ENCODE measurements at regions not wholly inside any gene's neighbourhood (a gene's known extent, or its start where the extent isn't known, plus 50 kb on each side); places are given as distances from the start of the nearest gene placed in this dataset.
"Not testable (repeated sequence)": the region's sequence is repeated elsewhere in the genome, so short reads cannot be mapped to it uniquely, and the experiment has no call there.

GRCh38 chr2:235200216-235200615 is 248.4 kb downstream of the SH3BP4 start:
- in situ Hi-C loops (cut with MboI; ENCODE audit: low pct_unique_long_range_greater_than_20kb, low sequenced_read_pairs): no loop called here
- no peak for DNase-seq

DNA sequence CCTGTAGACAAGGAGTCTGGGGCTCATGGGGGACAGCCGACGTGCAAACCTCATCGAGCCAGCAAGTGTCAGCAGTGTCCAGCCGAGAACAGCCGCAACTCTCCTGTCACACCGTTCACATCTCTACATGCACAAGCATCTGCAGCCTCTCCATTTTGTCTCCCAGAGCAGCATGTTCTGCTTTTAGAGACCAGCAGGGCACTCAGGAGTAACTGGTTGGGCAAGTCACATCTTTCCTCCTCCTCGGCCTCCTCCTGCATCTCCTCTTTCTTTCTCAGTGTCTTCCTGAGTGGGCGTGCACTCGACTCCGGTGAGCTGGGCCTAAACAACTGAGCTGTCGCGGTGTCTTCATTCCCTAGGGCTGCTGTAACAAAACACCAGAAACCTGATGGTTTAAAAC is 249.9 kb downstream of the SH3BP4 start:
- in situ Hi-C loops (cut with MboI; ENCODE audit: low pct_unique_long_range_greater_than_20kb, low sequenced_read_pairs): no loop called here
- DNase-seq: no peak

DNA sequence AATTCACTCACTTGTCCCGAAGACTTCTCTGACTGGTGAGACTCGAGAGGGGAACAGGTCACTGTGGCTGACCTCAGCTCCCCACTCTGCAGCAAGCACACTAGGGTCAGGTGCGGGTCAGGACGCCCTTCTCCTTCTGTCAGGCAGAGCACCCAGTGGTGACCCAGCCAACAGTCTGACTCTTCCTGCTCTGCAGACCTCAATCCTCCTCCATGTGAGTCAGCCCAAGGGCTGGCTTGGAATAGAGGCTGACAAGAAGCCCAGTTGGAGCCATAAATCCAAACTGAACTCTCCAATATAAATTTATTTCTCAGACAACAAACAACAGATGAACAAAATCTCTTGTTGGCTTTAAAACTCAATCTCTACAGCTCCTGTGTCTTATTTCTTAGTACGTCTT is 253.1 kb downstream of the SH3BP4 start:
- in situ Hi-C loops (cut with MboI; ENCODE audit: low pct_unique_long_range_greater_than_20kb, low sequenced_read_pairs): no loop called here
- no peak for DNase-seq

DNA sequence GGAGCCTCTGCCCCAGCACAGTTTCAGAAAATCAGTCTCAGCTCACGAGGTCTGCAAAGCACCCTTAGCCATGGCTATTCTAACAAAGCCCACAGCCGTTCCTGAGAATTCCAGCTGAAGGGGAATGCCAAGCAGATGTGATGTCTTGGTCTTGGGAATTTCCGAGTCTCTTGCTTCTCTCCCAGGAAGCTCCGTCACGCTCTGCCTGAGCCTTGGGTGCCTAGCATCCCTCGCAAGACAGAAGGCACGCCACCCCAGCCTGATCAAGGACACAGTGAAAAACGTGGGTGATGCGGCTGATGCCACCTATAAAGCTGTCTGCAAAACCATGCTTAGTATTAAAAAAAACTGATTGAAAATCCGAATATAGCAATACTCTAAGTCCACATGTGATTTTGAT is 254.6 kb downstream of the SH3BP4 start:
- in situ Hi-C loops (cut with MboI; ENCODE audit: low pct_unique_long_range_greater_than_20kb, low sequenced_read_pairs): no loop called here
- DNase-seq: no peak

DNA sequence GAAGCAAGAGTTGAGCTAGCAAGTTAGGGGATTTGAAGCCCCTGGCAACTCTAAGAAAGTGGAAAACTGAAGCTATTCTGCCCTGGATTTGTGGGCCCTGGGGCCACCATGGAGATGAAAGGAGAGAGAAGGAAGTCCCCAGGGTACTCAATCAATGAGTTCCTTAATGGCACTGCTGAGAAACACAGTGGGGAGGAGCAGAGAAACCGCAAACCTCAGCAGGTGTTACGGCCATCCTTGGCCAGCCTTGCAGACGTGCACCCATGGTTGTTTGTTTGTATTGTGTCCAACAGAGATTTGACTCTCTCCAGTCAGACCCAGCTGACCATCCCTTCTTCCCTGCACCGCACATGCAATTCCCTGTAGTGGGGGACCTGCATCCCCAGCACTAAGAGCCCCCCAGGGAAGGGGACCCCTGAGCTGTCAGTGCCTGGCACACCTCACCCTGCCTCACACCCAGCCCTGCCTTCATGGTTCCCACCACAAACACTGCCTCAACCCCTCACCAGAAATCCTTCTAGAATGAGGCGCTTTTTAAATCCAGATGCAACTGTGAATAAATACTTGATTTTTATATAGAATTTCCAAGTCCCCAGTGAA is 255.3 kb downstream of the SH3BP4 start:
- in situ Hi-C loops (cut with MboI; ENCODE audit: low pct_unique_long_range_greater_than_20kb, low sequenced_read_pairs): no loop called here

DNA sequence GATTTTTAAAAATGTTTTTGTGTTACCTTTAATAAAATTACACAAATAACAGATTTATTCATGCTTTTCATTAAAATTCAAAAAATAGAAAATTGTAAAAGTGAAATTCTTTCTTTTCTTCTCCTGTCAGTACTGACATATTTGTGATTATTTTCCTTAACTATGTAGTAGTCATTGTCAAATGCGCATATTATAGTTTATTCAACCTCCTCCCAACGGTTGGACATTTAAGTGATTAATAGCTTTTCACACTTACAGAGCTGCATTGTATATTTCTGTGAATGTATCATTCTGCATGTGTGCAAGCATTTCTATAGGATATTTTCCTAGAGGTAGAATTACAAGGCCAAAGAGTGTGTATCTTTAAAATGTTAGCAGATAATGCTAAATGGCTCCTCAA is 259.2 kb downstream of the SH3BP4 start:
- in situ Hi-C loops (cut with MboI; ENCODE audit: low pct_unique_long_range_greater_than_20kb, low sequenced_read_pairs): no loop called here
- DNase-seq: no peak

More for the DNA sequence above, 255.3 kb downstream of the SH3BP4 start:
- DNase-seq: no peak

DNA sequence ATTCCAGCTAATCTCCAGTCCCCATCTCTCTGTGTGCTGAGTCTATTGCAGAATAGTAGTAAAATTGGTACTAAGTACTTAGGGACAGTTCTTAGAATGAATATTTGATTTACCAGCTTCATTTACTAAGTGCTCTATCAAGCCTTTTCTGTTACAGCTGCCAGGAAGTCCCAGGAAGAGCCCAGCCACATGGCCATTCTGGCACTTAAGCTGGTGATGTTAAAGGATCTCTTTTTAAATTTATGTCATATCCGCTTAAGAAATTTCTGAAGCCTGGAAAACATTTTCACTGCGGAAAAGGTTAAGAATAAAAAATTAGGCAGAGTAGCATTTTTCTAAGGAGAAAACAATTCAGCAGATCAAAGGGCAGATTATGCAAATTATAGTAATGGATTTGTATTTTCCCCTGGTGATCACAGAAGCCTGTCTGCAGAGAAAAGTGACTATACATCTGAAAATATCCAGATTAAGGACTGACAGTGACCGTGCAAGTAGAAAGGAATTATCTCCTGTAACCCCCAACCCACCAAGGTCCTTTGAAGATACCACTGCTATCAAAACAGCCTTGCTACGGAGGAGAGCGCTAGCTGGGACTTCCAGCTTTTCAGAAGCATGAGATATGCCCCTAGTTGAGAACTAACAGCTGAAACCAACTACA is 260.8 kb downstream of the SH3BP4 start:
- no peak for DNase-seq

DNA sequence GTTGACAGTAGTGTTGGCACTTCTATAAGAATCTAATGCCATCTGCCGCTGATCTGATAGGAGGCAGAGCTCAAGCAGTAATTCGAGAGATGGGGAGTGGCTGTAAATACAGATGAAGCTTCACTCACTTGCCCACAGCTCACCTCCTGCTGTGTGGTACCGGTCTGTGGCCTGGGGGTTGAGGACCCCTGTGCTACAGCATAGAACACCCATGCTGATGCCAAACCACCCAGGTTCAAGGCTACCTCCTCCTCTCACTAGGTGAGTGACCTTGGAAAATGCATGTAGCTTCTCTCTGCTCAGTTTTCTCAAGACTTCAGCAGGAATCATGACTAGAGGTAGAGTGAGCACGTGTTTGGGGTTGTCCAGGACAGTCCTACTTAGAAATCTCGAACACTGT is 263.4 kb downstream of the SH3BP4 start:
- no peak for DNase-seq
- in situ Hi-C loops (cut with MboI; ENCODE audit: low pct_unique_long_range_greater_than_20kb, low sequenced_read_pairs): no loop called here

More for the DNA sequence above, 260.8 kb downstream of the SH3BP4 start:
- in situ Hi-C loops (cut with MboI; ENCODE audit: low pct_unique_long_range_greater_than_20kb, low sequenced_read_pairs): no loop called here

- in situ Hi-C loops (cut with MboI; ENCODE audit: low pct_unique_long_range_greater_than_20kb, low sequenced_read_pairs): no loop called here
- DNase-seq: peak; percentile 6
These were observed 265.1 kb downstream of the SH3BP4 start for GRCh38 chr2:235216901-235217300.

DNA sequence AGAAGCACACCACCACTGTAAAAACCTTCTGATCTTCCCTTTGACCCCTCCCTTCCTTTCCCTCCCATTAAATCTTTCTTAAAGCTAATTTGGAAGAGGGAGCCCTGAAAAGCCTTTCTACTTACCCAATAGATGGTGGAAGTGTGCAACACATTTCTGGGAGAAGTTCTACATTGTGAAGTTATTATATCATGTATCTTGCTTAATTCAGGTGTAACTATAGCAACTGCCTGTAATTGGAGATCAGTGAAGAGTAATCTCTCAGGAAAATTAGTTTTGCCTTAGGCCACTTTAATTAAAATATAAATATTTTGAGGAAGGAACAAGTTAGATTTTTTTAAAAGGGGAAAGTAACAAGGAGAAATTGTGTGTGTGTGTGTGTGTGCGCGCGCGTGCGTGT is 266.0 kb downstream of the SH3BP4 start:
- DNase-seq: no peak
- in situ Hi-C loops (cut with MboI; ENCODE audit: low pct_unique_long_range_greater_than_20kb, low sequenced_read_pairs): no loop called here

- in situ Hi-C loops (cut with MboI; ENCODE audit: low pct_unique_long_range_greater_than_20kb, low sequenced_read_pairs): no loop called here
- peak; percentile 30 for DNase-seq
These were observed 266.7 kb downstream of the SH3BP4 start for GRCh38 chr2:235218486-235218907.

DNA sequence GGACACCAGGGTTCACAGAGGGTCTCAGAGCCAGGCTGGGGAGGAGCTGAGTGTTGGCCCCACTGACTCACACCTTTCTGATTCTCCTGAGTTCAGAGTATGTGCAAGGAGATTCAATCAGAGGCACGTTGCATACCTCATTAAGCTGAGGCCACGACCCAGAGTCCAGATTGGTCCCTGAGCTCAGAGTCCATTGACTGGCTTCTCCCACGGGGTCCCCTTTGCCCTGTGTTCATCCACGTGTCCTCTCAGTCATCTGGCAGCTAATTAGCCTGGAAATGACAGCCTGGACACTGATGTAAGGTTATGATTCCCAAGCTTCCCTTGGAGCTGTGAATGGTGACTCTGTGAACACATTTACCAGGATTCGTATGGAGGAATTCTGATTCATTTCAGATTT is 267.2 kb downstream of the SH3BP4 start:
- no peak for DNase-seq
- in situ Hi-C loops (cut with MboI; ENCODE audit: low pct_unique_long_range_greater_than_20kb, low sequenced_read_pairs): no loop called here

DNA sequence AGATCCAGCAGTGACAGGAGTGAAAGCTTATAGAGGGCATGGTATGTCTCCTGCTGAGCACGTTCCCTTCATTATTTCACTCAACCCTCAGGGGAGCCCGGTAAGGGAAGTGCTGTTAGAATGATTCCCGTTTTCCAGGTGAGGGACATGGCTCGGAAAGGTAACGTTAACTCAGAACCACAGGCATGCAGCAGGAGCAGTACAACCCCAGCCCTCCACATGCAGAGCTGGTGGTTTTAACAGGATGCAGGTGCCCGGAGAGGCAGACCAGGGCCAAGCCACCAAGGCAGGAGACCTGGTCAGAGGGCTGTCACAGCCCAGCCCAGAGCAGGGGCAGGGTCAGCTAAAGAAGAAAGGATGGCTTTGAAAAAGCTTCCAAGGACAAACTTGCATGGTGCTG is 268.5 kb downstream of the SH3BP4 start:
- in situ Hi-C loops (cut with MboI; ENCODE audit: low pct_unique_long_range_greater_than_20kb, low sequenced_read_pairs): no loop called here
- no peak for DNase-seq

GRCh38 chr2:235223011-235223410 is 270.8 kb upstream of the AGAP1 start:
- DNase-seq: no peak
- in situ Hi-C loops (cut with MboI; ENCODE audit: low pct_unique_long_range_greater_than_20kb, low sequenced_read_pairs): no loop called here

DNA sequence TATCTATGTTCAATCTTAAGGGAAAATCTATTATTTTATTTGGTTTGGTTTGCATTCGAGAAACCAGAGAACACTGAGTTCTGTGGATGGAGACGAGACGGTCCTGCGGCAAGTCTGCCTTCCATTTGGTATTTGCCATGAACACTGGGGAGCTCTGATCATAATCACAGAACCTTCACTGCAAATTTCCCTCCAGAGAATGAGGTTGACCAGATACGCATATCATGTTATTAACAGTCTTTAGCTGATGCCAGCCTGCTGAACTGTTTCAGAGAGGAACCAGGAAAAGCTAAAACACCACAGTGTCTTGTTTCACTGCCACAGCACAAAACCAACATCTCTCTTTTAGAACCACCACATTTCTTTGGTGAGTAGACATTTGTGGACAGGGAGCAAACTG is 269.4 kb upstream of the AGAP1 start:
- in situ Hi-C loops (cut with MboI; ENCODE audit: low pct_unique_long_range_greater_than_20kb, low sequenced_read_pairs): no loop called here
- no peak for DNase-seq

- in situ Hi-C loops (cut with MboI; ENCODE audit: low pct_unique_long_range_greater_than_20kb, low sequenced_read_pairs): no loop called here
- DNase-seq: no peak
These were observed 268.6 kb upstream of the AGAP1 start for GRCh38 chr2:235225261-235225660.

DNA sequence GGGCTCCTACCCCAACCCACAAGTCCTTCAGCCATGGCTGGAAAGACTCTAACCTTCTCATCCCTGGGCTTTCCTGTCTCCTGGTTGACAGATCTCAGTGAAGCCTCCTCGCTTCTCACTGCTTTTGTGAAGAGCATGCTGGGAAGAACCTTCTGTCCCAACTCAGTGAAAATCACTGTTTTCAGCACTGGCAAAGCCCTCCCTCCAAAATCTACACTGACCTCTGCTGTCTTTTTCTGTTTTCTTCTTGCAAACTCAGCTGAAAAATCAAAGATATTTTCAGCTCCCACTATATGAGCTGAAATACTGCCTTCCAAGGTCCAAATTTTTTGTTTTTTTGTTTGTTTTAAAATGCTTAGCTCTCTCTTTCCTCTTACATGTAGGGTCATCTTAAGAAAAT is 266.3 kb upstream of the AGAP1 start:
- in situ Hi-C loops (cut with MboI; ENCODE audit: low pct_unique_long_range_greater_than_20kb, low sequenced_read_pairs): no loop called here
- DNase-seq: no peak

- DNase-seq; in situ Hi-C loops (cut with MboI; ENCODE audit: low pct_unique_long_range_greater_than_20kb, low sequenced_read_pairs): not testable (repeated sequence)
These were observed 265.4 kb upstream of the AGAP1 start for GRCh38 chr2:235228422-235228821.

DNA sequence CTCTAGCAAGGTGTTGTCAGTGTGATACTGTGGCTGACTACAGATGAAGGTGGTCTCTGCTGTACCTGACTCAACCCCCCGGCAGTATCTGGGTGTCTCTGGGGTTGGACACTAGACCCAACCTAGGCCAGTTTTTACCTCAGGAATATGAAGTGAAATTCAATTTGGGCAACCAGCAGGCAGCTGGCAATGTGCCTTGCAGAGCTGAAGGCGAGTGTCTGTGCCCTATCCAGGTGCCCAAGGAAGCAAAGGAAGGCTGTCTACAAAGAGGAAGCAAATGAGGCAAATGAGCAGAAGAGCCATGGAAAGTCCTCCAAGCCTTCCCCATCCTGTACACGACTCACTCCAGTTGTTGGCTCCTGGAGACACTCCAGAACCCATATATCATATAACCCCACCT is 264.6 kb upstream of the AGAP1 start:
- in situ Hi-C loops (cut with MboI; ENCODE audit: low pct_unique_long_range_greater_than_20kb, low sequenced_read_pairs): no loop called here
- no peak for DNase-seq

DNA sequence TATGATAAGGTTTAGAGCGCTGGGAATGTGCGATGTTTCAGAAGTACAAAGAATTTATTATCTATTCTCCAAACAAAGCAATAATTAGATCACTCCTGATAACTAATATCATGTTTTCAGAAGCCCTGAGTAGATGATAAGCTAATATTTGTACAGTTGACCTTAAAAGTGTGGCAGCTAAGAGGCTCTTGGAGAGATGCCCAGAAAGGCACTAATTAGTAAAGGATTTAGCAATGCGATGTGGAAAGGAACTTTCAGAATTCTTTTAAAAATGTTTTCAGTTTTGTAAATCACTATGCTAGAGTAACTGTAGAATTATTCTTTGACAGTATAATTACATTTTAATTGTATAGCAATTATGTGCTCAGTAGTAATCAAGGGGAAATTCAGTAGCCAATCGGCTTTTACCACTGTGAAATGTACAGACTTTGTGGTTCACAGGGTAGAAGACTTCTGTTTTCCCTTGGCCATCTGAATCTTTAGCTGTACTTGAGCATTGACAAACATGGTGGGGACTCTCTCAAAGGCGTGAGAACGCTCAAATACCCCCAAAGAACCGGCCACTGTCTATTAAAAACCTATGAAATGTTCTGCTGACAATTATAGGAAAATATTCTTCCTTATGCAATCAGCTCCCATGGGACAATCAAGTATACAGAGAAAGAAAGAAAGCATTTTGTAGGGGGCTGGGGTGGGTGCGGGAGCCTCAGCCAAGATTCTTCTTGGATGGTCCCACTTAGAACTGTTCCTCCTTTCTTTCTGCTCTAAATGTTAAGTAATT is 262.8 kb upstream of the AGAP1 start:
- in situ Hi-C loops (cut with MboI; ENCODE audit: low pct_unique_long_range_greater_than_20kb, low sequenced_read_pairs): no loop called here
- DNase-seq: no peak

Measured in KBM-7 (cell line).